ENCODE measurements at regions not wholly inside any gene's neighbourhood (a gene's known extent, or its start where the extent isn't known, plus 50 kb on each side); places are given as distances from the start of the nearest gene placed in this dataset.

DNA sequence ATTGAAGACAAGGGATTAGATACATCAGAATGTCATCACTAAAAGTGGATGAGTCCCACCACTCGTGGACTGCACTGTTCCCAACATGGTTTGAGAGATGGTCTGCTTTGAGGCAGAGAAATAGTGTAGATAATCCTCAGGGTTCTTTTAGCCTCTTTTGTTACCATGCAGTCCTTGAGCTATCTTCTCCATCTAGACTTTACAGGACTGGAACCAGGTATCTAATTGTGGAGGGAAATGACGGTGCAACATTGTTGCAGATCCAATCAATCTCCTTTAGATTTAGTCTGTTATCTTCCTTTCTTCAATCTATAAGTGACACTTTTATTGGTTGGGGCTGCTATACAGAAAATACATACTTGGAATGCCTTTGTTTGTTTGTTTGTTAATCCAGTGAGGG is 183.8 kb upstream of the CWC22 start:
- TF ChIP-seq, protein P1, sequence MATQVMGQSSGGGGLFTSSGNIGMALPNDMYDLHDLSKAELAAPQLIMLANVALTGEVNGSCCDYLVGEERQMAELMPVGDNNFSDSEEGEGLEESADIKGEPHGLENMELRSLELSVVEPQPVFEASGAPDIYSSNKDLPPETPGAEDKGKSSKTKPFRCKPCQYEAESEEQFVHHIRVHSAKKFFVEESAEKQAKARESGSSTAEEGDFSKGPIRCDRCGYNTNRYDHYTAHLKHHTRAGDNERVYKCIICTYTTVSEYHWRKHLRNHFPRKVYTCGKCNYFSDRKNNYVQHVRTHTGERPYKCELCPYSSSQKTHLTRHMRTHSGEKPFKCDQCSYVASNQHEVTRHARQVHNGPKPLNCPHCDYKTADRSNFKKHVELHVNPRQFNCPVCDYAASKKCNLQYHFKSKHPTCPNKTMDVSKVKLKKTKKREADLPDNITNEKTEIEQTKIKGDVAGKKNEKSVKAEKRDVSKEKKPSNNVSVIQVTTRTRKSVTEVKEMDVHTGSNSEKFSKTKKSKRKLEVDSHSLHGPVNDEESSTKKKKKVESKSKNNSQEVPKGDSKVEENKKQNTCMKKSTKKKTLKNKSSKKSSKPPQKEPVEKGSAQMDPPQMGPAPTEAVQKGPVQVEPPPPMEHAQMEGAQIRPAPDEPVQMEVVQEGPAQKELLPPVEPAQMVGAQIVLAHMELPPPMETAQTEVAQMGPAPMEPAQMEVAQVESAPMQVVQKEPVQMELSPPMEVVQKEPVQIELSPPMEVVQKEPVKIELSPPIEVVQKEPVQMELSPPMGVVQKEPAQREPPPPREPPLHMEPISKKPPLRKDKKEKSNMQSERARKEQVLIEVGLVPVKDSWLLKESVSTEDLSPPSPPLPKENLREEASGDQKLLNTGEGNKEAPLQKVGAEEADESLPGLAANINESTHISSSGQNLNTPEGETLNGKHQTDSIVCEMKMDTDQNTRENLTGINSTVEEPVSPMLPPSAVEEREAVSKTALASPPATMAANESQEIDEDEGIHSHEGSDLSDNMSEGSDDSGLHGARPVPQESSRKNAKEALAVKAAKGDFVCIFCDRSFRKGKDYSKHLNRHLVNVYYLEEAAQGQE (IDR thresholded peaks at IDR 0.05; ENCODE audit: insufficient read depth in 1 of 2, low read depth in 2 of 2, low read length in 2 of 2): no peak
- TF ChIP-seq POLR2AphosphoS5 (IDR thresholded peaks at IDR 0.05; ENCODE audit: low read depth, low read length) (no peak), TAF1 (IDR thresholded peaks at IDR 0.05; ENCODE audit: borderline replicate concordance, insufficient read depth, low read length) (no peak), SIN3A (IDR thresholded peaks at IDR 0.05; ENCODE audit: borderline replicate concordance, insufficient read depth, low read length) (no peak), FOXP2 (optimal IDR thresholded peaks at IDR 0.05; ENCODE audit: borderline replicate concordance, extremely low read depth, extremely low read length, insufficient read depth) (no peak)
